AG09309 (cell line): ENCODE measurements at regions not wholly inside any gene's neighbourhood (a gene's known extent, or its start where the extent isn't known, plus 50 kb on each side); places are given as distances from the start of the nearest gene placed in this dataset.
"Not testable (repeated sequence)": the region's sequence is repeated elsewhere in the genome, so short reads cannot be mapped to it uniquely, and the experiment has no call there.

Experiments
- DNase-seq: peaks from one replicate; pipeline ENCODE4 v3.0.0-alpha.2; 2010; ENCODE audit warnings: low read depth
- H3K4me3 ChIP-seq: 2 replicates; pipeline ENCODE4 v1.5.1; 2011; ENCODE audit warnings: mild to moderate bottlenecking, low read depth, low read length, moderate library complexity; ENCODE audit not compliant: control insufficient read depth
- CTCF ChIP-seq: IDR thresholded peaks from 2 replicates; pipeline ENCODE4 v1.5.1; 2011; ENCODE audit warnings: mild to moderate bottlenecking, low read depth, low read length, inconsistent platforms; ENCODE audit not compliant: insufficient read depth, control insufficient read depth; ENCODE audit errors: missing control alignments

- no peak overlapping the region for H3K4me3 ChIP-seq
- no peak for TF ChIP-seq CTCF
These were observed 96.6 kb upstream of the IRAK1BP1 start for GRCh38 chr6:78770765-78771164.

GRCh38 chr6:78771586-78771985 is 95.8 kb upstream of the IRAK1BP1 start:
- H3K4me3 ChIP-seq: no peak overlapping the region
- TF ChIP-seq CTCF: no peak

More at GRCh38 chr6:78770765-78771164, 96.6 kb upstream of the IRAK1BP1 start:
- no peak for DNase-seq

GRCh38 chr6:78781001-78781400 is 86.3 kb upstream of the IRAK1BP1 start:
- no peak for DNase-seq
- TF ChIP-seq CTCF: no peak
- no peak overlapping the region for H3K4me3 ChIP-seq

More at GRCh38 chr6:78771586-78771985, 95.8 kb upstream of the IRAK1BP1 start:
- DNase-seq: no peak

- H3K4me3 ChIP-seq, DNase-seq: not testable (repeated sequence)
These were observed 84.0 kb upstream of the IRAK1BP1 start for GRCh38 chr6:78783366-78783765.

GRCh38 chr6:78797270-78797669 is 70.1 kb upstream of the IRAK1BP1 start:
- TF ChIP-seq CTCF: no peak

GRCh38 chr6:78799682-78800081 is 67.7 kb upstream of the IRAK1BP1 start:
- TF ChIP-seq CTCF: no peak
- DNase-seq: no peak
- no peak overlapping the region for H3K4me3 ChIP-seq

More at GRCh38 chr6:78797270-78797669, 70.1 kb upstream of the IRAK1BP1 start:
- H3K4me3 ChIP-seq: no peak overlapping the region
- no peak for DNase-seq

- DNase-seq, H3K4me3 ChIP-seq: not testable (repeated sequence)
These were observed 60.6 kb upstream of the IRAK1BP1 start for GRCh38 chr6:78806792-78807191.

- DNase-seq: not testable (repeated sequence)
These were observed 59.5 kb upstream of the IRAK1BP1 start for GRCh38 chr6:78807655-78808355.

More at GRCh38 chr6:78807655-78808355, 59.5 kb upstream of the IRAK1BP1 start:
- H3K4me3 ChIP-seq: not testable (repeated sequence)
